NCI-H1092 treated with DMSO at 0.1 percent for 48 hours (cell line): ENCODE measurements at regions not wholly inside any gene's neighbourhood (a gene's known extent, or its start where the extent isn't known, plus 50 kb on each side); places are given as distances from the start of the nearest gene placed in this dataset.

Source experiments
- DNase-seq: peaks from one replicate; lab custom pipeline; 2025; lab: John Stamatoyannopoulos, UW

- no peak for DNase-seq
These were observed 292.1 kb downstream of the CDC5L start for GRCh38 chr6:44679438-44680201.

- DNase-seq, result no peak
These were observed 292.8 kb downstream of the CDC5L start for GRCh38 chr6:44680202-44680720.

GRCh38 chr6:44681761-44682160 lies 294.3 kb downstream of the CDC5L start:
- DNase-seq, result no peak

- DNase-seq, result no peak
These were observed 294.8 kb downstream of the CDC5L start for GRCh38 chr6:44682280-44682679.

- no peak for DNase-seq
These were observed 295.7 kb downstream of the CDC5L start for GRCh38 chr6:44682987-44683779.

- DNase-seq, result no peak
These were observed 297.7 kb downstream of the CDC5L start for GRCh38 chr6:44685213-44685612.

- DNase-seq, result no peak
These were observed 308.6 kb downstream of the CDC5L start for GRCh38 chr6:44696099-44696498.

GRCh38 chr6:44696686-44697085 lies 309.2 kb downstream of the CDC5L start:
- DNase-seq, result no peak

GRCh38 chr6:44697327-44697726 lies 309.8 kb downstream of the CDC5L start:
- DNase-seq, result no peak

GRCh38 chr6:44698602-44699001 lies 311.1 kb downstream of the CDC5L start:
- no peak for DNase-seq

GRCh38 chr6:44699082-44699481 lies 311.6 kb downstream of the CDC5L start:
- DNase-seq, result no peak

GRCh38 chr6:44699851-44700250 lies 312.3 kb downstream of the CDC5L start:
- no peak for DNase-seq

GRCh38 chr6:44700422-44700821 lies 312.9 kb downstream of the CDC5L start:
- DNase-seq, result no peak

- no peak for DNase-seq
These were observed 313.6 kb downstream of the CDC5L start for GRCh38 chr6:44701038-44701636.

GRCh38 chr6:44701637-44702101 lies 314.2 kb downstream of the CDC5L start:
- DNase-seq, result no peak

- DNase-seq, result no peak
These were observed 314.8 kb downstream of the CDC5L start for GRCh38 chr6:44702292-44702691.

GRCh38 chr6:44704240-44705150 lies 317.0 kb downstream of the CDC5L start:
- no peak for DNase-seq

GRCh38 chr6:44705596-44705995 lies 318.1 kb downstream of the CDC5L start:
- no peak for DNase-seq

GRCh38 chr6:44706011-44706410 lies 318.5 kb downstream of the CDC5L start:
- no peak for DNase-seq

- no peak for DNase-seq
These were observed 320.7 kb downstream of the CDC5L start for GRCh38 chr6:44708208-44708607.

GRCh38 chr6:44712353-44713111 lies 325.0 kb downstream of the CDC5L start:
- no peak for DNase-seq
